Suprapubic skin (tissue), 4 donors: ENCODE measurements at regions not wholly inside any gene's neighbourhood (a gene's known extent, or its start where the extent isn't known, plus 50 kb on each side); places are given as distances from the start of the nearest gene placed in this dataset.
"Not testable (repeated sequence)": the region's sequence is repeated elsewhere in the genome, so short reads cannot be mapped to it uniquely, and the experiment has no call there.

Source experiments
- POLR2A ChIP-seq, 2 donors: fragments of 450-650 bp; IDR thresholded peaks; one replicate each; pipeline ENCODE4 v1.6.1; 2017; ENCODE audit warnings: antibody characterized with exemption in 2 of 2, mild to moderate bottlenecking in 2 of 2, moderate library complexity in 2 of 2
- POLR2AphosphoS5 ChIP-seq, 3 donors: sonication (generic); formaldehyde crosslinking; IDR thresholded peaks; one replicate each; pipeline ENCODE4 v1.6.1; 2017; ENCODE audit warnings: antibody characterized with exemption in 3 of 3
- TF ChIP-seq, protein P1 (sequence below), 2 donors: fragments of 200-600 bp in 1 of 2; fragments of 450-650 bp in 1 of 2; sonication (generic) in 1 of 2; IDR thresholded peaks; one replicate each; pipeline ENCODE4 v1.5.1; 2016 to 2019; ENCODE audit warnings: antibody characterized with exemption in 2 of 2, mild to moderate bottlenecking in 1 of 2, moderate library complexity in 1 of 2

GRCh38 chr2:76697439-76697838, 824.7 kb downstream of the LRRTM4 start:
- TF ChIP-seq, protein P1, sequence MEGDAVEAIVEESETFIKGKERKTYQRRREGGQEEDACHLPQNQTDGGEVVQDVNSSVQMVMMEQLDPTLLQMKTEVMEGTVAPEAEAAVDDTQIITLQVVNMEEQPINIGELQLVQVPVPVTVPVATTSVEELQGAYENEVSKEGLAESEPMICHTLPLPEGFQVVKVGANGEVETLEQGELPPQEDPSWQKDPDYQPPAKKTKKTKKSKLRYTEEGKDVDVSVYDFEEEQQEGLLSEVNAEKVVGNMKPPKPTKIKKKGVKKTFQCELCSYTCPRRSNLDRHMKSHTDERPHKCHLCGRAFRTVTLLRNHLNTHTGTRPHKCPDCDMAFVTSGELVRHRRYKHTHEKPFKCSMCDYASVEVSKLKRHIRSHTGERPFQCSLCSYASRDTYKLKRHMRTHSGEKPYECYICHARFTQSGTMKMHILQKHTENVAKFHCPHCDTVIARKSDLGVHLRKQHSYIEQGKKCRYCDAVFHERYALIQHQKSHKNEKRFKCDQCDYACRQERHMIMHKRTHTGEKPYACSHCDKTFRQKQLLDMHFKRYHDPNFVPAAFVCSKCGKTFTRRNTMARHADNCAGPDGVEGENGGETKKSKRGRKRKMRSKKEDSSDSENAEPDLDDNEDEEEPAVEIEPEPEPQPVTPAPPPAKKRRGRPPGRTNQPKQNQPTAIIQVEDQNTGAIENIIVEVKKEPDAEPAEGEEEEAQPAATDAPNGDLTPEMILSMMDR (IDR thresholded peaks at IDR 0.05), result not testable (repeated sequence)
- not testable (repeated sequence) for TF ChIP-seq POLR2A, POLR2AphosphoS5 (IDR thresholded peaks at IDR 0.05)
